ENCODE measurements at regions not wholly inside any gene's neighbourhood (a gene's known extent, or its start where the extent isn't known, plus 50 kb on each side); places are given as distances from the start of the nearest gene placed in this dataset.

GRCh38 chr3:18079062-18079461 is 336.6 kb upstream of the TBC1D5 start:
- Histone ChIP-seq H3K27ac (no peak overlapping the region), H3K9ac (no peak overlapping the region), H3K36me3 (ENCODE audit: insufficient read depth) (no peaks in the 10 kb centered on the region), H4K20me1 (ENCODE audit: insufficient read depth) (no peaks in the 10 kb centered on the region), H3K4me3 (IDR thresholded peaks at IDR 0.05; ENCODE audit: insufficient read depth, low read depth, low read length) (no peak overlapping the region), H2AFZ (ENCODE audit: low read depth) (no peak overlapping the region), H3K79me2 (ENCODE audit: insufficient read depth, low read depth) (no peaks in the 10 kb centered on the region), H3K4me2 (no peak overlapping the region), H3K4me1 (ENCODE audit: low read depth, poor library complexity, severe bottlenecking) (no peaks in the 10 kb centered on the region), H3K27me3 (ENCODE audit: insufficient read depth, low read depth) (no peaks in the 10 kb centered on the region)
- no peak for TF ChIP-seq CTCF (conservative IDR thresholded peaks at IDR 0.05; ENCODE audit: low read depth, low read length)

GRCh38 chr3:18077128-18077840 is 334.9 kb upstream of the TBC1D5 start:
- Histone ChIP-seq H3K4me2 (no peak overlapping the region), H3K27ac (no peak overlapping the region), H2AFZ (ENCODE audit: low read depth) (no peak overlapping the region), H3K27me3 (ENCODE audit: insufficient read depth, low read depth) (no peaks in the 10 kb centered on the region), H4K20me1 (ENCODE audit: insufficient read depth) (no peaks in the 10 kb centered on the region), H3K36me3 (ENCODE audit: insufficient read depth) (no peaks in the 10 kb centered on the region), H3K9ac (no peak overlapping the region), H3K79me2 (ENCODE audit: insufficient read depth, low read depth) (no peaks in the 10 kb centered on the region), H3K4me1 (ENCODE audit: low read depth, poor library complexity, severe bottlenecking) (no peaks in the 10 kb centered on the region), H3K4me3 (IDR thresholded peaks at IDR 0.05; ENCODE audit: insufficient read depth, low read depth, low read length) (no peak overlapping the region)
- TF ChIP-seq CTCF (conservative IDR thresholded peaks at IDR 0.05; ENCODE audit: low read depth, low read length): no peak

GRCh38 chr3:18076301-18076700 is 333.9 kb upstream of the TBC1D5 start:
- no peaks in the 10 kb centered on the region for H3K4me1 ChIP-seq (ENCODE audit: low read depth, poor library complexity, severe bottlenecking)
- H3K27ac ChIP-seq: no peak overlapping the region
- H3K4me2 ChIP-seq: no peak overlapping the region
- no peaks in the 10 kb centered on the region for H3K27me3 ChIP-seq (ENCODE audit: insufficient read depth, low read depth)
- H3K9ac ChIP-seq: no peak overlapping the region
- no peaks in the 10 kb centered on the region for H4K20me1 ChIP-seq (ENCODE audit: insufficient read depth)
- no peak overlapping the region for H3K4me3 ChIP-seq (IDR thresholded peaks at IDR 0.05; ENCODE audit: insufficient read depth, low read depth, low read length)
- TF ChIP-seq CTCF (conservative IDR thresholded peaks at IDR 0.05; ENCODE audit: low read depth, low read length): no peak
- no peaks in the 10 kb centered on the region for H3K79me2 ChIP-seq (ENCODE audit: insufficient read depth, low read depth)
- no peaks in the 10 kb centered on the region for H3K36me3 ChIP-seq (ENCODE audit: insufficient read depth)
- H2AFZ ChIP-seq (ENCODE audit: low read depth): no peak overlapping the region

- no peak for TF ChIP-seq CTCF (conservative IDR thresholded peaks at IDR 0.05; ENCODE audit: low read depth, low read length)
- Histone ChIP-seq H4K20me1 (ENCODE audit: insufficient read depth) (no peaks in the 10 kb centered on the region), H3K4me3 (IDR thresholded peaks at IDR 0.05; ENCODE audit: insufficient read depth, low read depth, low read length) (no peak overlapping the region), H3K9ac (no peak overlapping the region), H3K79me2 (ENCODE audit: insufficient read depth, low read depth) (no peaks in the 10 kb centered on the region), H3K4me2 (no peak overlapping the region), H3K36me3 (ENCODE audit: insufficient read depth) (no peaks in the 10 kb centered on the region), H3K27ac (no peak overlapping the region), H3K27me3 (ENCODE audit: insufficient read depth, low read depth) (no peaks in the 10 kb centered on the region), H2AFZ (ENCODE audit: low read depth) (no peak overlapping the region), H3K4me1 (ENCODE audit: low read depth, poor library complexity, severe bottlenecking) (no peaks in the 10 kb centered on the region)
Observed at GRCh38 chr3:18075799-18076198, 333.4 kb upstream of the TBC1D5 start.
